ENCODE measurements at regions not wholly inside any gene's neighbourhood (a gene's known extent, or its start where the extent isn't known, plus 50 kb on each side); places are given as distances from the start of the nearest gene placed in this dataset.

GRCh38 chr4:96063639-96064038 is 223.7 kb downstream of the PDHA2 start:
- TF ChIP-seq CTCF (IDR thresholded peaks at IDR 0.05; ENCODE audit: extremely low read depth in 1 of 2, insufficient read depth in 1 of 2, low read depth in 1 of 2, low read length in 2 of 2) (no peak), POLR2A (IDR thresholded peaks at IDR 0.05; ENCODE audit: low read depth, low read length) (no peak), MAX (IDR thresholded peaks at IDR 0.05; ENCODE audit: insufficient read depth, insufficient read length) (no peak)
